ENCODE measurements at regions not wholly inside any gene's neighbourhood (a gene's known extent, or its start where the extent isn't known, plus 50 kb on each side); places are given as distances from the start of the nearest gene placed in this dataset.
"Not testable (repeated sequence)": the region's sequence is repeated elsewhere in the genome, so short reads cannot be mapped to it uniquely, and the experiment has no call there.

DNA sequence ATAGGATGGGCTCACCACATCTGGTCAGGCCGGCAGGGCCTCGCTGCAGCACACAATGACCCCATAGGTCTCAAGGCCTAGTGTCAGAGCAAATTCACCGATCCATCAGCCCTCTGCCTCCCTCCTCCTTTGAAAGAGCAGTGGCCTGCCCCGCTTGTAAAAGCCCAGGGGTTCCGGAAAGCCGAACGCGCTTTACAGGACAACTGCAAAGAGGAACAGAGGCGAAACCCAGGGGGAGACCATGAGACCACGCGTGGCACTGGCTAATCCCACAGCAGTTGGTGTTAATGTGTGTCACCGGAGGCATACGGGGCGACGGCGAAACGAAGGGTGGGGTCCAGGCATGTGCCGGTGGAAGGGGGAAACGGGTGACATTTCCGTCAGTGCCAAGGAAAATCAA, 699.9 kb upstream of the TPTE start:
- TF ChIP-seq, protein P1, sequence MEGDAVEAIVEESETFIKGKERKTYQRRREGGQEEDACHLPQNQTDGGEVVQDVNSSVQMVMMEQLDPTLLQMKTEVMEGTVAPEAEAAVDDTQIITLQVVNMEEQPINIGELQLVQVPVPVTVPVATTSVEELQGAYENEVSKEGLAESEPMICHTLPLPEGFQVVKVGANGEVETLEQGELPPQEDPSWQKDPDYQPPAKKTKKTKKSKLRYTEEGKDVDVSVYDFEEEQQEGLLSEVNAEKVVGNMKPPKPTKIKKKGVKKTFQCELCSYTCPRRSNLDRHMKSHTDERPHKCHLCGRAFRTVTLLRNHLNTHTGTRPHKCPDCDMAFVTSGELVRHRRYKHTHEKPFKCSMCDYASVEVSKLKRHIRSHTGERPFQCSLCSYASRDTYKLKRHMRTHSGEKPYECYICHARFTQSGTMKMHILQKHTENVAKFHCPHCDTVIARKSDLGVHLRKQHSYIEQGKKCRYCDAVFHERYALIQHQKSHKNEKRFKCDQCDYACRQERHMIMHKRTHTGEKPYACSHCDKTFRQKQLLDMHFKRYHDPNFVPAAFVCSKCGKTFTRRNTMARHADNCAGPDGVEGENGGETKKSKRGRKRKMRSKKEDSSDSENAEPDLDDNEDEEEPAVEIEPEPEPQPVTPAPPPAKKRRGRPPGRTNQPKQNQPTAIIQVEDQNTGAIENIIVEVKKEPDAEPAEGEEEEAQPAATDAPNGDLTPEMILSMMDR (IDR thresholded peaks at IDR 0.05) = not testable (repeated sequence)
- not testable (repeated sequence) for TF ChIP-seq POLR2A (IDR thresholded peaks at IDR 0.05)

All from Peyer's patch (tissue), 4 donors.